Natural killer cell (primary cell): ENCODE measurements at regions not wholly inside any gene's neighbourhood (a gene's known extent, or its start where the extent isn't known, plus 50 kb on each side); places are given as distances from the start of the nearest gene placed in this dataset.

Experiments used
- ATAC-seq, 3 donors: fragments of 150-1000 bp in 2 of 3; fragments of 200-7000 bp in 1 of 3; cut with Tn5 transposase; 1 replicate in 1 of 3; 2 replicates in 2 of 3; pipeline ENCODE4 v1.10.0; 2021; ENCODE audit warnings: mild to moderate bottlenecking in 2 of 3, moderate library complexity in 2 of 3
- DNase-seq, 2 donors: peaks; one replicate each; pipeline versions ENCODE4 v3.0.0 to v3.0.0-alpha.2; 2013 to 2021; ENCODE audit warnings: mixed read lengths in 1 of 2
- H3K27ac ChIP-seq: one replicate; pipeline ENCODE4 v1.5.1; 2013; ENCODE audit warnings: mild to moderate bottlenecking, low read length
- H3K27me3 ChIP-seq: one replicate; pipeline ENCODE4 v1.6.1; 2013; ENCODE audit warnings: low read length; ENCODE audit not compliant: control insufficient read depth, insufficient read depth
- H3K36me3 ChIP-seq: one replicate; pipeline ENCODE4 v1.6.1; 2013; ENCODE audit warnings: low read length; ENCODE audit not compliant: control insufficient read depth, insufficient read depth
- H3K4me1 ChIP-seq: one replicate; pipeline ENCODE4 v1.6.1; 2013; ENCODE audit warnings: low read length; ENCODE audit not compliant: control insufficient read depth, insufficient read depth
- H3K4me3 ChIP-seq: one replicate; pipeline ENCODE4 v1.5.1; 2013; ENCODE audit warnings: low read length
- H3K9me3 ChIP-seq: one replicate; pipeline ENCODE4 v1.6.1; 2013; ENCODE audit warnings: low read length; ENCODE audit not compliant: control insufficient read depth, insufficient read depth
- H3K27ac Mint-ChIP-seq, 2 donors: one replicate each; pipeline ENCODE4 v1.8.0; 2022; ENCODE audit warnings: mild to moderate bottlenecking in 2 of 2, mixed read lengths in 2 of 2, moderate library complexity in 1 of 2
- H3K27me3 Mint-ChIP-seq, 2 donors: one replicate each; pipeline ENCODE4 v1.8.0; 2022; ENCODE audit warnings: low read depth in 2 of 2, mixed read lengths in 2 of 2
- H3K36me3 Mint-ChIP-seq: one replicate; pipeline ENCODE4 v1.8.0; 2022; ENCODE audit warnings: mixed read lengths
- H3K4me1 Mint-ChIP-seq, 2 donors: one replicate each; pipeline ENCODE4 v1.8.0; 2022; ENCODE audit warnings: mixed read lengths in 2 of 2
- H3K4me3 Mint-ChIP-seq: one replicate; pipeline ENCODE4 v1.8.0; 2022; ENCODE audit warnings: mild to moderate bottlenecking, moderate library complexity, mixed read lengths
- H3K9me3 Mint-ChIP-seq, 2 donors: one replicate each; pipeline ENCODE4 v1.8.0; 2022; ENCODE audit warnings: mixed read lengths in 2 of 2
- WGBS: methylation state at CpG from one replicate; pipeline ENCODE4 v1.1.7; 2013; ENCODE audit warnings: missing lambda C conversion rate; ENCODE audit not compliant: insufficient coverage; 5-methylcytosine and 5-hydroxymethylcytosine counted together
- intact Hi-C: fragments of 100-400 bp; cut with micrococcal nuclease; formaldehyde crosslinking; loops from one replicate; pipeline ENCODE4 v1.14.2; 2022
- TF ChIP-seq, protein P1 (sequence below): fragments of 200-600 bp; IDR thresholded peaks from one replicate; pipeline ENCODE4 v1.8.0; 2022; ENCODE audit warnings: antibody characterized with exemption

GRCh38 chr2:226660124-226660523 is 139.5 kb downstream of the IRS1 start:
- Histone ChIP-seq H3K27me3 (no peaks in the 10 kb centered on the region), H3K9me3 (no peaks in the 10 kb centered on the region), H3K4me1 (no peaks in the 10 kb centered on the region), H3K27ac (no peak overlapping the region), H3K4me3 (no peak overlapping the region), H3K36me3 (no peaks in the 10 kb centered on the region)
- ATAC-seq (no peak), DNase-seq (no peak)
- Mint-ChIP-seq H3K4me3 (no peak overlapping the region), H3K27me3 (peaks cover 5 to 7% of the 10 kb centered on the region in 2 donors), H3K27ac (no peak overlapping the region), H3K9me3 (no peaks in the 10 kb centered on the region), H3K4me1 (no peaks in the 10 kb centered on the region), H3K36me3 (no peaks in the 10 kb centered on the region)
- TF ChIP-seq, protein P1, sequence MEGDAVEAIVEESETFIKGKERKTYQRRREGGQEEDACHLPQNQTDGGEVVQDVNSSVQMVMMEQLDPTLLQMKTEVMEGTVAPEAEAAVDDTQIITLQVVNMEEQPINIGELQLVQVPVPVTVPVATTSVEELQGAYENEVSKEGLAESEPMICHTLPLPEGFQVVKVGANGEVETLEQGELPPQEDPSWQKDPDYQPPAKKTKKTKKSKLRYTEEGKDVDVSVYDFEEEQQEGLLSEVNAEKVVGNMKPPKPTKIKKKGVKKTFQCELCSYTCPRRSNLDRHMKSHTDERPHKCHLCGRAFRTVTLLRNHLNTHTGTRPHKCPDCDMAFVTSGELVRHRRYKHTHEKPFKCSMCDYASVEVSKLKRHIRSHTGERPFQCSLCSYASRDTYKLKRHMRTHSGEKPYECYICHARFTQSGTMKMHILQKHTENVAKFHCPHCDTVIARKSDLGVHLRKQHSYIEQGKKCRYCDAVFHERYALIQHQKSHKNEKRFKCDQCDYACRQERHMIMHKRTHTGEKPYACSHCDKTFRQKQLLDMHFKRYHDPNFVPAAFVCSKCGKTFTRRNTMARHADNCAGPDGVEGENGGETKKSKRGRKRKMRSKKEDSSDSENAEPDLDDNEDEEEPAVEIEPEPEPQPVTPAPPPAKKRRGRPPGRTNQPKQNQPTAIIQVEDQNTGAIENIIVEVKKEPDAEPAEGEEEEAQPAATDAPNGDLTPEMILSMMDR, result no peak
- WGBS, result 91% methylated on average over 4 of the region's 5 CpGs
- intact Hi-C loops, result no loop called here

- no peak overlapping the region for H3K27ac ChIP-seq
- H3K27me3 ChIP-seq, result no peaks in the 10 kb centered on the region
- ATAC-seq, result no peak
- H3K36me3 ChIP-seq, result no peaks in the 10 kb centered on the region
- Mint-ChIP-seq H3K36me3 (no peaks in the 10 kb centered on the region), H3K4me3 (no peak overlapping the region), H3K27me3 (peaks cover under 1 to 5% of the 10 kb centered on the region in 2 donors), H3K27ac (no peak overlapping the region), H3K9me3 (no peaks in the 10 kb centered on the region), H3K4me1 (no peaks in the 10 kb centered on the region)
- H3K4me3 ChIP-seq, result no peak overlapping the region
- TF ChIP-seq, protein P1, result no peak
- no peaks in the 10 kb centered on the region for H3K4me1 ChIP-seq
- no peak for DNase-seq
- H3K9me3 ChIP-seq, result no peaks in the 10 kb centered on the region
- 84% methylated on average over 6 of the region's 6 CpGs for WGBS
- intact Hi-C loops, result no loop called here
These were observed 140.2 kb downstream of the IRS1 start for GRCh38 chr2:226659410-226659809.

DNA sequence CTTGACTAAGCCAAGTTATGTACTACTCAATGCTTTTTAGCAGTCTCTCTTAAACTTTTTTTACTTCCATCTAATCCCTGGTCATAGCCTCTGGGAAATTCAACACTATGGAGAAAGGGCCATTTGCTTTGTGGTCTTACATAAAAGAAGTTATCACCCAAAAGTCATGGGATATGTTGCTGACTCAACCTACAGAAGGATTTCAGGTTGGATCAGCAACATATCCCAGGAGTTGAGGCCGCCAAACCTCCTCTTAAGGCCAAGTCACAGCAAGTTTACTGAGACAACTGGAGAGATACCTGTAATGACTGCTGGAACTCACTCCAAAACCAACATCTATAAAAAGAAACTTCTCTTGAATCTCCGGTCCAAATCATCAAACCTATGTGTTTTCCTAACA is 141.1 kb downstream of the IRS1 start:
- H3K27ac ChIP-seq, result no peak overlapping the region
- H3K4me1 ChIP-seq, result no peaks in the 10 kb centered on the region
- H3K9me3 Mint-ChIP-seq, result no peaks in the 10 kb centered on the region
- no peaks in the 10 kb centered on the region for H3K9me3 ChIP-seq
- no peak overlapping the region for H3K4me3 Mint-ChIP-seq
- TF ChIP-seq, protein P1, result no peak
- H3K36me3 ChIP-seq, result no peaks in the 10 kb centered on the region
- no peak for ATAC-seq
- no peak overlapping the region for H3K4me3 ChIP-seq
- H3K36me3 Mint-ChIP-seq, result no peaks in the 10 kb centered on the region
- H3K27me3 ChIP-seq, result no peaks in the 10 kb centered on the region
- DNase-seq, result no peak
- 46% methylated on average over 2 of the region's 2 CpGs for WGBS
- no peak overlapping the region for H3K27ac Mint-ChIP-seq
- no peaks in the 10 kb centered on the region for H3K4me1 Mint-ChIP-seq
- intact Hi-C loops, result no loop called here
- peaks cover 0 to 3% of the 10 kb centered on the region in 2 donors for H3K27me3 Mint-ChIP-seq

DNA sequence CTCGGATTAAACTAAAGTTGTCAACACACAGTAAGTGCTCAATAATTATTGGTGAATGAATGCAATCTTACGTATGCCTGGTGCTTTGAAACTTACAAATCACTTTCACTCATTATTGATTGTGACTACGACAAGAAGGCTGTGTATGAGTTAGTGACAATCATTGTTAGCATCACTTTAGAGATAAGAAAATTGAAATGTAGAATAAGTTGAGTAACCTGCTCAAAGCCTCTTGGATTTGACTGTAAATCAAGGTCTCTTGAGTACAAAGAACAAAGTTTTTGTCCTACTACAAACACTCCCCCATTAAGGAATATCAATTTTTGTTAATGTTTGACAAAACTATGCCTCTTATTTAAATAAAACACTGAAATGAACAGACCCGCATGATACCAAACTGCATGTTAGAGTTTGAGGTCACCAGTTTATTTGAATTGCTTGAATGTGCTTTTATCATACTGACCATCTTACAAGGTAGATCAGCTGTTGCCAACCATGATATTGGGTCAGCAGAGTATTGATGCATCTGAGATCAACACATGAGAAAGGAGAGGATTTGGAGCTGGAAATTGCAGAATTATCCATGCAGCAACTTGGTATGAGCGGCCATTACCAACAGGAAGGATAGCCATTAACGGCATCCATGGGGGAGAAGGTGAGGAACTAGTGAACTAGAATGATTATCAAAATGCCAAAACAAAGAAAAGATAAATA is 142.1 kb downstream of the IRS1 start:
- Histone ChIP-seq H3K9me3 (no peaks in the 10 kb centered on the region), H3K4me3 (no peak overlapping the region), H3K27ac (no peak overlapping the region), H3K27me3 (no peaks in the 10 kb centered on the region), H3K4me1 (no peaks in the 10 kb centered on the region), H3K36me3 (no peaks in the 10 kb centered on the region)
- intact Hi-C loops, result no loop called here
- no peaks in the 10 kb centered on the region for H3K4me1 Mint-ChIP-seq
- H3K4me3 Mint-ChIP-seq, result no peak overlapping the region
- 97% methylated on average over 2 of the region's 6 CpGs for WGBS
- H3K36me3 Mint-ChIP-seq, result no peaks in the 10 kb centered on the region
- H3K9me3 Mint-ChIP-seq, result no peaks in the 10 kb centered on the region
- no peak overlapping the region for H3K27ac Mint-ChIP-seq
- DNase-seq (no peak), ATAC-seq (no peak)
- peaks cover 0 to 3% of the 10 kb centered on the region in 2 donors for H3K27me3 Mint-ChIP-seq
- TF ChIP-seq, protein P1, result no peak
